ENCODE measurements at regions not wholly inside any gene's neighbourhood (a gene's known extent, or its start where the extent isn't known, plus 50 kb on each side); places are given as distances from the start of the nearest gene placed in this dataset.

- TF ChIP-seq CTCF (IDR thresholded peaks at IDR 0.05) (no peak), POLR2A (IDR thresholded peaks at IDR 0.05) (no peak), EP300 (IDR thresholded peaks at IDR 0.05) (no peak), POLR2AphosphoS5 (IDR thresholded peaks at IDR 0.05) (no peak)
These were observed 226.1 kb downstream of the SHOX start for GRCh38 chrX:856566-857290.

Measured in gastroesophageal sphincter (tissue), 3 donors.